Left forelimb (tissue), 1 donor: ENCODE measurements at regions not wholly inside any gene's neighbourhood (a gene's known extent, or its start where the extent isn't known, plus 50 kb on each side); places are given as distances from the start of the nearest gene placed in this dataset.

Source experiments
- DNase-seq: peaks from one replicate; pipeline ENCODE4 v3.0.0-alpha.2; 2018; ENCODE audit warnings: low spot score

- DNase-seq = no peak
Measured at GRCh38 chr16:54679531-54679930, 251.1 kb upstream of the IRX5 start.

DNA sequence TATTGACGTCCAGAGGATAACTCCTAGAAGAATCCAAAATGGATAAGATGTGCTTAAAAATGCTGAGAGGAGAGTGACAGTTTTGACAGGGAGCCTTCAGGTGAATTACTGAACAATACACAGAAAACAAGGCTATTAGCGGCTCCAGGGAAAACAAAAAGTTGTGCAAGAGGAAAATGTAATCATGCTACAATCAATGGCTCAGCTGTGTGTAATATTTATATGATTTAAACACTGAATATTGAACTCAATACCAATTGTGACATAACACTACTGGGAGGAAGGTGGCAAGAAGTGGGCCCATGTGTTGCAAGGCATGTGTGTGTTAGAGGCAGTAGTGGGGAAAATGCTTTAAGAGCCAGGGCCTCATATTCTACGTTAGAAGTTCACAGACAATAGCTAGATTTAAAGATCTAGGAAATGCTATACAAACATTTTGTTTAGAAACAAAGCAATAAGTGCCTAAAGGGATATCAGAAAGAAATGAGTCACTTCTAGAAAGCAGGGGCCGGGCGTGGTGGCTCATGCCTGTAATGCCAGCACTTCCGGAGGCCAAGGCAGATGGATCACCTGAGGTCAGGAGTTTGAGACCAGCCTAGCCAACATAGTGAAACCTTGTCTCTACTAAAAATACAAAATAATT is 253.2 kb upstream of the IRX5 start:
- DNase-seq = no peak

DNA sequence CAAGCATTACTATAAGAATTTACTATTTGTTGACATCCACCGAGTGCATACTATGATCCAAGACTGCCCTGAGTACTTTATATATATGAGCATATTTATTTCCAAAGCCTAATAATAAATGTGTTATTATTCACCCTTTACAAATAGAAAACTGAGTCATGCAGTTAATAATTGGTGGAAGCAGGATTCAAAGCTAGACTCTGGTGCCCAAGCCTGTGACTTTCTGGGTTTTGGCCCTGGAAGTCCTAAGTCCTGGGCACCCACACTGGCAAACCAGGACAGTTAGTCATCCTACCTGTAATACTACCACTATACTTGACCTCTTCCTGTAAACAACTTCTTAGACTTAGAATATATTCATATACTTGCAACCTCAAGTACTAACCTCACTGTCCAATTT is 257.4 kb upstream of the IRX5 start:
- no peak for DNase-seq

DNA sequence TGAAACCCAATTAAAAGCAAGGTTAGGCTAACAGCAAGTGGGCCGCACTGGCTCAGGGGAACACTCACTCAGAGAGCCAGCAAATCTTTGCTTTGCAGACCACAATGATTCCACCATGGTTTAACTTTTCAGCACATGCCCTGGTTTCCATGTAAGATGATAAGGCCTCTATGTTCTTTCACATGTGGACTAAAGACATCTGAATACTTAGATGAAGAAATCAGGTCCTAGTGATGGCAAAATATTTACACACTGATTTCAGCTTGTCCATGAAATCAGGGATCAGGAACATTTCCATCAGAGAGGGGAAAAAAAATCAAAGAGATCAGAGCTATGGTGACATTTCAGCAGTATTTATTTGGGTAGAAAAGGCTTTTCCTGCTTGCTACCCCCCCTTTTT is 258.2 kb upstream of the IRX5 start:
- DNase-seq = no peak

DNA sequence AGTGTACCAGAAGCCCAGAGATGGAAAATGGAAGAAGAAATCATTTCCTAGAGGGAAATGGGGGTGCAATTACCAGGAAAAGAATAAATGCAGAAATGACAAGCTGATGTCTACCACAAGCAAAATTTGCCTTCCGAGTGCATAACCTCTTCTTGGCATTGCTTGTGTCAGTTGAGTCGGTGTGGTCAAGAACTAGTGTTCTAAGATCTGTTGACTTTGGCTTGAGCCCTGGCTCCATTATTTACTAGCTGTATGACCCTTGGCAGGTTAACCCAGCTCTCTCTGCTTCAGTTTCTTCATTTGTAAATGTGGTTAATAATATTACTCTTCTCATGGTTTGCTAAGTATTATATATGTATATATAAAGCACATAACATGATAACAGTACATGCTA is 273.0 kb upstream of the IRX5 start:
- no peak for DNase-seq

GRCh38 chr16:54657058-54657708 is 273.5 kb upstream of the IRX5 start:
- DNase-seq = no peak

DNA sequence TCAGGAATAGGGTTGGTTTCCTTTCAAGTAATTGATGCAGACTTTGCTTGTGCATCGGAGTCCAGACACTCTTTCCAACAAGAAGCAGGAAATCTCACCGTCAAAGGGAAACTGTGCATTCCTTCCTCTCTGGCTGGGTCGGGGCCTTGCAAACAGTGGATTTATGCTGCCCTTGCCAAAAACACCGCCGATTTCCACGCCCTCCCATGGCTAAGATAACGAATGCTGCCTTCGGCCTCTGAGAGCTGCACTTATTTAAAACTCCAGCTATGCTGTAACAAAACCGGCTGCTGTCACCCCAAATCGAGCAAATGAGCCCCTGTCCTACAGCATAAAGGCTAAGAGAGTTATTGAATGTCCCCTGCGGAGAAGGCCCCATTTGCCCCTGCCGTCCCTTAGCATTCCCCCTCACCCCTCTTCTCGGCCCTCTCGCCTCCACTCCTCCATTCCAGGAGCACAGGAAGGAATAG is 275.5 kb upstream of the IRX5 start:
- DNase-seq = peak; percentile 67

- no peak for DNase-seq
Measured at GRCh38 chr16:54654429-54654828, 276.2 kb upstream of the IRX5 start.

DNA sequence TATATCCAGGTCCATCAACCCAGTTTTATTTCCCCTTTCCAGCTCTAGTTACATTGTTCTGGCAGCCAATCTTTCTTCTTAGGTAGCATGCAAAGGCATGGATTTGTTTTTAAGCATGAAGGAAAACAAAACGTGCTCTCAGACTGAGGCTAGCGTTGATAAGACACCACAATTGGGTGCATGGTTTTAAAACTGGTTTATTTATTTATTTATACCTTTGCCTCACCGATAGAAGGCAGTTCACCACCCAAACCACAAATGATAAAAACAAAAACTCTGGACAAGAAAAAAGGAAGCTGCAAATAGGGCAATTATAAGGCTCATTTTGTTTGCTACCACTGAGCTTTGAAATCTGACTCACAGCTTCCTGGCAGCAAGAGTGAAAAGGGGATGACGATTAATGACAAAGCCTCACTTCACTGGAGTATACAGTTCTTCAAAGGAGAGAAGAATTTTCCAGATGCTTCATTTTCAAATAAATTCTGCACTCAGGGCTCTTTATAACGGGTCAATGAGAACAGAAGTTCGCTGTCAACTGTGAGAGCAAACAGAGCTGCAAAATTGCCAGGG is 278.4 kb upstream of the IRX5 start:
- no peak for DNase-seq

GRCh38 chr16:54651440-54652195 is 279.0 kb upstream of the IRX5 start:
- DNase-seq = no peak

- no peak for DNase-seq
Measured at GRCh38 chr16:54649876-54650275, 280.8 kb upstream of the IRX5 start.

DNA sequence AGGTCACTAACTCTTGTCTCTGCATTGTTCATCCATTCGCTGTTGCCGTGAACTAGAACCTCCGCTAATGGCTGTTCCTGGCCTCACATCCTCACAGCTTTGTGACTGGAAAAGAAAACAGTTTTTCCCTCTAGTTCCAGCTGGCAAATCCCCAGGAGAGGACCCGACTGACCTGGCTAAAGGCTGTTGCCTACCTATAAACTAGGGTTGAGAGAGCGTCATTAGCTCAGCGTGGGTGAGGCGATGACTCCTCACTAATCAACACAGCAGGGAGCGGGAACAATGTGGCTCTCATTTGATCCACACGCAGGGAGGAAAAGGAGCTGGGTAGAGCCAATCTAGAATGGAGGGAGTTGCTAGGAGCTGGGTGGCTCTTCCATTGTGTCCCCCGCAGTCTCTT is 282.1 kb upstream of the IRX5 start:
- no peak for DNase-seq

- DNase-seq = no peak
Measured at GRCh38 chr16:54647725-54648221, 282.9 kb upstream of the IRX5 start.

- DNase-seq = no peak
Measured at GRCh38 chr16:54647216-54647615, 283.4 kb upstream of the IRX5 start.

GRCh38 chr16:54645345-54645744 is 285.3 kb upstream of the IRX5 start:
- no peak for DNase-seq

GRCh38 chr16:54636221-54636793 is 294.4 kb upstream of the IRX5 start:
- no peak for DNase-seq

- no peak for DNase-seq
Measured at GRCh38 chr16:54633943-54634362, 296.7 kb upstream of the IRX5 start.

DNA sequence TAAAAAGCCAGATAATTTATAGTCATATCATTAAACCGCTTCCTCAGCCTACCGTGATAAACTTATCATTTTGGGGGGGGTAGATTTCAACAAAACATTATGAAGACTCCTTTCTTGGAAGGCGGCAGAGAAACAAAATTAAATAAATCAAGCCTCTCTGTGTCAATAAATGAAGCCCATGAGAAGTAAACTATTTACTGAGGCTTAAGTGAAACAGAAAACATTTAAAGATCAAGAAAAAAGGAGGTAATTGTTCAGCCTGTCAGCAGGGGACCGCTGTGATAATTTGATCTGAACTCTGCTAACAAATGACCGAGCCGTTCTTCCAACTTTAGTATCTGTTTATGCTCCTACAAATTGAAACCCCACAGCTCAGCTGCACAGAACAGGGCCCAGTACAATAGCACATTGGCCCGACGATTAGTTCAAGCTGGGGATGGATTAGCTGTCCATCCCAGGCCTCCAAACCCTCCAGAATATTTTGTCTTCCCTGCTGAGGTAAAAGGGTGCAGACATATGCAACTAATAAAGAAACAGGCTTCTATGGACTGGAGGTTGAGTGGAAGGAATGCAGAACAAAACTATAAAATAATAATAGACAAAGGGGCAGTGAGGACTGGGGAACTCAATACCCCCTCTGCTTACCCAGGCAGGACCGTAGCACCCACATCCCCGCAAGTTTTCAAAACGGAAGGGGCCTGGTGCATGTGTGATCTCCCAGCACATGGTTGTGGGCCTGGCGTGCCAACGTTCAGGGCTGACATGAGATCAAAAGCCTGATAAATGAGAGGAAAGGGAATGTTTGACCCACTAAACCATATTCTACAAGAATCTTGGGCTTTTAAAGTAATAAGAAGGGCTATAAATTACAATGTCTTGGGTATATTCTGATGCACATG is 298.1 kb upstream of the IRX5 start:
- DNase-seq = no peak

DNA sequence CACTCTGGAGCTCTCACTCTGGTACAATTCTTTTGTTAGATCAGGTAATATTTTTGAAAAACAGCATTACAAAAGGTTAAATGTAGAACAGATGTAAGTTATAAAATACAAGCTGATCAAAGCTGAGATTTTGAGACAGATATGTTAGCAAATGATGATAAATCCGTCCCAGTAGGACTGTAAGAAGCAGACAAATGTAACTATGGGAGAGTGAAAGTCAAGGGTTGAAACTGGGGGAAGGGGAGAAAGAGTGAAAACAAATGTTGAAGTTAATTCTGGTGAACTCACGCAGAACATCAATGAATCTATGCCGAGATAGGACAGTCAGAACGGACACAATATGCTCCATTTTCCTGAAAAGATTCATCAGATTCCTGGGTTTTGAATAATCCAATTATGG is 298.9 kb upstream of the IRX5 start:
- no peak for DNase-seq

GRCh38 chr16:54630284-54630967 is 300.2 kb upstream of the IRX5 start:
- DNase-seq = no peak
